Endothelial cell of hepatic sinusoid (primary cell): ENCODE measurements at regions not wholly inside any gene's neighbourhood (a gene's known extent, or its start where the extent isn't known, plus 50 kb on each side); places are given as distances from the start of the nearest gene placed in this dataset.
"Not testable (repeated sequence)": the region's sequence is repeated elsewhere in the genome, so short reads cannot be mapped to it uniquely, and the experiment has no call there.

Experiments
- in situ Hi-C: cut with HindIII; loops from 2 replicates; pipeline ENCODE4 v1.10.0; 2017; ENCODE audit warnings: low sequenced_read_pairs

DNA sequence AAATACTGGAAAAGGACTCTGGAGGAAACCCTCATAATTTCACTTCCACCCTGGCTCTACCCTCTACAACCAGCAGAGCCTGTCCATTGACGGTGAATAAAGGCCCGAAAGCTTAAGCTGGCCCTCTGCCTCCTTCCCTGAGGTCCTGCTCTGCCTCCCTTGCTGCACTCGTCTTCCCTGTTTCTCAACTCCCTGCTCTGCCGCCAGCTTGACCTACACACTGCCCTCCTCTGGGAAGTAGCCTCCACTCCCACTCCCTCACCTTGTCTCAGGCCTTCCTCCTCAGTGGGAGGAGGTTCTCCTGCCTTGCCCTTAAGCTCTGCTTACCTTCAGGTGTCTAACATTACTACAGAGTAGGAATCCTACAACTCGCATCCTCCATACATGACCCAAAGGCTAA lies 608.6 kb upstream of the NR3C2 start:
- in situ Hi-C loops, result no loop called here

DNA sequence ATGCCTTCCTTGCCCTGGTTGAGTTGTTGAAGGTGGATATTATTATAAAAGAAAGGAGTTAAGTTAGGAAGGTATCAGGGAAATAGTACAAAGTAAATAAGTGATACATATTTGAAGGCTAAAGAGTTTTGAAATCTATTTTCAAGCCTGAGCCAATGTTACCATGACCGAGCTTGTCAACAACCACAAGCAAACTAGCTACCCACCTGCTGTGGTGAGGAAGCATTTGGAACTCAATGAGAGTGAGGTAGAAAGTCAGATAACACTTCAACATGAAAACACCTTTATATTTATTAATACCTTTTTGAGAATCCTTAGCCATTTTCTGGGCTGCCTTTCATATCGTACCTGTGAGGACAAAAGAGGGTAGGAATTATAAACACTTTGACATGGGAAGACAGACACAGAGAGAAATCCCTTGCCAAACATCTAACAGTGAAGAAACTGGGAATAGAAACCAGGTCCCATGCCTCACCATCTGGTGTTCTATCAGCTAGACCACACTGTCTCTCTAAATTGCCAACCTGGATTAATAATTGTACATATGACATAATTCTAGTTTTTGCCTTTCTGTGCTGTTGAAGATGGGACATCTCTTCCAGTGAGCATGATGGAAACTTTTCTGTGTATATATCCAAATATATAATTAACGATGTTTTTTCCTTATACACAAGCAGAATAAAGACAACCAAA lies 606.4 kb upstream of the NR3C2 start:
- in situ Hi-C loops, result no loop called here

DNA sequence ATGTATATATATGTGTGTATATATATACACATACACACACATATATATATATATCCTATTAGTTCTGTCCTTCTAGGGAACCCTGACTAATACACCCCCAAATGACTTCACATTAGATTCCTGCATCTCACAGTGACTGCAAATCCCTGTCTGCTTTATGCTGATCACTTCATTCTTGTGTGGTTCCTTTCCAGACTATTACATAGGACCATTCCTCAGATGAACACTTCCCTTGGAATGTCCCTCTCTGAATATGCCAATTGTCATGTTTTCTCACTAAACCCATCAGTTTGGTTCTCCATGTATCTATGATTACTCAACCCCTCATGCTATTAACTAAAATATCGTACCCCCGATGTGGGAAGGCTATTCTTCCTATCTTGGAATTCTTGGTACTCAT lies 605.2 kb upstream of the NR3C2 start:
- in situ Hi-C loops, result no loop called here

DNA sequence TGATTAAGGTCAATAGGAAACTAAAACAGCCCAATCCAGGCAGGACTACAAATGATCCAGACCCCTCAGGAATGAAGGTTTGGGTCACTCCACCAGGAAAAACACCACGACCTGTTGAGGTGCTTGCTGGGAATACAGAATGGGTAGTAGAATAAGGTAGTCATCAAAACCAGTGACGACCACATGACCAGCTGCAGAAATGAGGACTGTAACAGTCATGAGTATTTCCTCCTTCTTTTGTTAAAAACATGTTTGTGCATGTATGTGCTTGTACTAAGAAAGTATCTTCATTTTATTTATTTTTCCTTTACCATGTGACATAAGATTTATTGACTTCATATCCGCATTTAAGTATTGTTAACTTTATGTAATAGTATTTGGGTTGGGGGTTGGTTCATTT lies 603.5 kb upstream of the NR3C2 start:
- in situ Hi-C loops, result no loop called here

DNA sequence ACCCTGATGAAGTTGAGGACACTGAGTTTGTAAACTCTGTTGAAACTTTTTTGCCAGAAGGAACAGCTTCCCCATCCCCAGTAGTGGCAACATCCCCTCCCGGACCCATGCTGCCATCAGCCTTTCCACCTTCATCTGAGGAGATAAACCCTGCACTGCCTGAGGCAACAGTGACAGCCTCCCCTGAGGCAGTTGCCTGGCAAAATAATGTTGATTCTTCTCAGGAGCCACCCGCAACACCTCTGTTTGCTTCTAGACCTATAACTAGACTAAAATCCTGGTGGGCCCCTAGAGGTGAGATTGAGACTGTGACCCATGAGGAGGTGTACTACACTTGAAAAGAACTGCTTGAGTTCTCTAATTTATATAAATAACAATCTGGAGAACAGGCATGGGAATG lies 597.6 kb upstream of the NR3C2 start:
- in situ Hi-C loops, result not testable (repeated sequence)

DNA sequence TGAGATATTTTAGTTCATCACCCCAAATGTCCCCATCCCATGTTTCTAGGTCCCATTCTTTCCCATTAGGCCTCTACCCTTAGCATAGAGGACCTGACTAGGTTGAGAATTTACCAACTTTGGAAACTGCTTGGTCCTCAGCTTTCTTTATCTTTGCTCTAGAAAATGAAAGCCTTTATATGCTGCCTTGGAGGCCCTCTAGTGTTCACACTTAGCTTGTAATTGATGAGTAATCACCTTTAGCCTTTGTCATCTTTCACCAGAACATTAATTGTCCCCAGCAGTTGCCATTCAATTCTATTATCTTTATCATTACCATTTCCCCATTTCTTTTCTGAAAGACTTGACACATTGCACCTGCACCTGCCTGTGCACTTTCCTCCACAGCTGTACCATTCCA lies 589.2 kb upstream of the NR3C2 start:
- in situ Hi-C loops, result no loop called here

DNA sequence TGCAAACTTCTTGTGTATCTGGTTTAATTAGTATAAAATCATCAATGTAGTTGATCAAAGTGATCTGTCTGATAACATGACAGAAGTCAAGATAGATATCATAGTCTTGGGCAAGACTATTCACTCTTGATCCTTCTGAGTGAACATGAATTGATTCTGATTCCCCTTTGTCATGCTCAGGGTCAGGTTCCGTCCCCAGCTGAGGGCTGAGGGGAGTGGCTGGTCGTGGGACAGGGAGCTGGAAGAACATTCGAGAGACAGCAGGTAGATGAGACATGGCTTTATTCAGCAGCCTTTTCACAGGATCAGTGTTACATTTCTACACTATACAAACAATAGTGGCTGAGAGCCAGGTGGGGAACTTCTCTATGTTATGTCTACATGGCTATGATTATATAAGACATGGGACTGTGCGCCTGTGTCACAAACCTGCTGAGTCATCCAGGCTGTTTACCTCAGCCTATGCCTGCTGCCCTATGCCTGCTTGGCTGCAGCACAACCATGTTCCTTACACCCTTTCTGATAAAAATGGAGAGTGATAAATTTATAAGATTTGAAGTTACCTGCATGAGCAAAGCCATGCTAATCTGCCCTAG lies 586.9 kb upstream of the NR3C2 start:
- in situ Hi-C loops, result no loop called here

DNA sequence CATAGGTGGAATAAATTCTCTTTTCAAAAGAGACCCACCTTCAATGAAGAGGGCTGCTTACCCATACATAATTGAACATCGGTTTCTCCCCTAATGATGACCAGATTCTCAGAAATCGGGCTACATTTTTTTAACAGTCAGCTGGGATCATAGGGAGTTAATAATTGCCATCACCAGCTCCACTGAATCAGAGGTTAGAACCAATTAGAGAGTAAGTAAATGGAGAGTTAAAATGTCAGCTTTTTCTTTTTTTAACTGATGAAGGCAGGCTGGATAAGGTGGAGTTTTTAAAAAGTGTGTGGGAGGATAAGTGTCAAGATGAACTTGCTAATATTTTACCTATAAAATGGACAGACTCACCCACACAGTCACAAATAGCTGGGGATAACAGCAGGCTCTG lies 584.5 kb upstream of the NR3C2 start:
- in situ Hi-C loops, result no loop called here

DNA sequence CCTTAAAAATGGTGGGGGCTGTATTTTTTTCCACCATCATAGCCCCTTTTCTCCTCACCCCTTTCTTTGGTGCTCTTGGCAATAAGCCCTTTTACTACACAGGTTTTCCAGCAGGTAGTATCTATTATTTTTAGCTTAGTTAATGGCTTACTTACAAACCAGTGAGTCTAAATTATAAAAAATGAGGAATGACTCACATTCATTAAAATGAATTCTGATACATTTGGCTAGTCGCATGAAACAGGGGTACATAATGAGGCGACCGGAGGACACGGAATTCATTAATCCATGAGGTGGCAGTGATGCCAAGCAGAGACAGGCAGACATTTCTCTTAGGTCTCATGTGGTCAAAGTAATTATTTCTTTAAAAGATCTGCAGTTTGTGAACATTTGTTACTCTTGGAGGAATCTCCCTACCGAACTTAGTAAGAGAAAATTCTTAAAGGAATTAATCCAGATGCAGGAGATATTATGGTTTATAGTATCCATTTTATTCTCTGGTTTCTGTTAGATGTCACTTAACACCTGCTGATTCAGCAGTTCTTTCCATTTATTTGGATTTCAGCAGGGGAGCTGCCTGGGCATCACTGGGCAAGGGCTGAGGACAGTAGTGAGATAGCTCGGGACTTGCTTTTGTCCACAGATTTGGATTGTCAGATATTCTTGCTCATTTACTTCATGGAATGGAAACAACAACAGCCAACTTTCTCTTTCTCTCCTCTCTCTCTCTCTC lies 575.0 kb upstream of the NR3C2 start:
- in situ Hi-C loops, result no loop called here

DNA sequence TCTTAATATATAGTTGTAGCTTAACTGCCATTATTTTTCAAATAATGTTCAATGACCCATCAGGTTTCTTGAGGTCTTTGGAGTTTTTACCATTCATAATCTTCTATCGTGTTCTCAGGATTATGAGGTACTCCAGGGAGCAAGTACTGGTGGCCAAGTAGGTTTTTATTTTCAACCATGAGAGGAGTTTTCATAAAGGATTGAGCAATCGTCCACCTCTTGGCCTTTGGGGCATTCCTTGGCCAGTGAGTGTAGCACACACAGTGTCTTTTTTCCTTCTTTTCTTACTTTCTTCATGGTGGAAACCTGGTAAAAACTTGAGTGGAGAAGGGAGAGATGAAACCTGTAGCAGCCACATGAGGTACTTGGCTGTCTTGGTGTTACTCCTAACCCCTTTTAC lies 567.0 kb upstream of the NR3C2 start:
- in situ Hi-C loops, result no loop called here

DNA sequence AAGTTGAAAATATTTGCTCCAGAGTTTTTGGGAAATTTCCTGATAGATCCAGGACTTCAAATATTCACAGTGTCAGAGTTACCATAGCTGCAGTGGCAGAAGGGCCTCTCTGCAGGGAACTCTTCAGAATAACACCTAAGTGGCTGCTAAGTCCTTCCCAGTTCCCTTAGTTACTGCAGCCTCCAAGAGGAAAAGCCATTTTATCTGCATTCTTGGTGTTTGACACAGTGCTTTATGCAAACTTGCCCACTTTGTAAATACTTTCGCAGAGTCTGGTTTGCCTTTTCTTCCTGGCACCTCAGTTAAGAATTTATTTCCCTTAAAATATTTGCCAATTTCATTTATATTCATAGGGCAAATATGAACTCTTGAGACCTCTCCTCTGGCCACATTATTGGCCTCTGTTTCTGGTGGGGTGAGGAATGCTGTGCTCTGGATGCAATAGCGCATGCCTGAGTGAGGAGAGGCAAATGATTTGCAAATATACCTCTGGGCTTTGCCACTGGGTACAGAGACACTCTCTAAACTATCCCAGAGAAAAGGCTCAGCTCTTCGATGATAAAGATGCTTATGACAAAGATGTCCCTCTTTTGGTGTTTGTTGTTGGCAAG lies 566.3 kb upstream of the NR3C2 start:
- in situ Hi-C loops, result no loop called here

DNA sequence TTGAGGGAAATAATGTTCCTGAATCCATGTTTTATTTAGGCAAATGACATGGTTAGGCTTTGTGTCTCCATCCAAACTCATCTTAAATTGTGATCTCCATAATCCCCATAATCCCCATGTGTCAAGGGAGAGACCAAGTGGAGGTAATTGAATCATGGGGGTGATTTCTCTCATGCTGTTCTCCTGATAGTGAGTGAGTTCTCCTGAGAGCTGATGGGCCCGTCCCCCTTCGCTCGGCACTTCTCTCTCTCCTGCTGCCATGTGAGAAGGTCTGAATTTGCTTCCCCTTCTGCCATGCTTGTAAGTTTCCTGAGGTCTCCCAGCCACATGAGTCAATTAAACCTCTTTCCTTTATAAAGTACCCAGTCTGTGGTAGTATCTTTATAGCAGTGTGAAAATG lies 563.0 kb upstream of the NR3C2 start:
- in situ Hi-C loops, result no loop called here

DNA sequence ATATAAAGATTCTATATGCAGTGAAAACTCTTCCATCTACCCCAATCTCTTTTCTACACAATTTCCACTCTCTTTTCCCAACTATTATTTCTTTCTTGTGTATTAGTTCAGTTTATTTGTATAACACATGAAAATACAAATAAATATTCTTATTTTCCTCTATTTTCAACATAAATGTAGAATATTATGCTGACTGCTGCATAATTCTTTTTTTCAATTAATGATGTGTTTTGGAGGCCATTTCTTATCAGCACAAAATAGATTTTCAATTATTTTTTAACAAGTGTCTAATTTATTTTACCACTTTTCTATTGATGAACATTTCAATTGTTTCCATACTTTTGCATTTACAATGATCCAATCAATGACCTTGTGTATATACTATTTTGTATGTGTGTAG lies 557.7 kb upstream of the NR3C2 start:
- in situ Hi-C loops, result no loop called here

DNA sequence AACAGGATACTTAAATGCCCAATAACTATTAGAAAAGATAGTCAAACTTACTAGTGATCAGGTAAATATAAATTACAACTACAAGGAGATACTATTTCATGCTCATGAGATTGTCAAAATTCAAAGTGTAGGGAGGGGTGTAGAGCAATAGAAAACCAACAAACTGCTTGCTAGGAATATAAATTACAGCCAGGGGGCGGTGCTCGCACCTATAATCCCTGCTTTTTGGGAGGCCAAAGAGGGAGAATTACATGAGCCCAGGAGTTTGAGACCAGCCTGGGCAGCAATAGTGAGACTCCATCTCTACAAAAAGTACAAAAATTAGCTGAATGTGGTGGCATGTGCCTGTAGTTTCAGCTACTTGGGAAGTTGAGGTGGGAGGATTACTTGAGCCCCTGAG lies 556.5 kb upstream of the NR3C2 start:
- in situ Hi-C loops, result no loop called here

DNA sequence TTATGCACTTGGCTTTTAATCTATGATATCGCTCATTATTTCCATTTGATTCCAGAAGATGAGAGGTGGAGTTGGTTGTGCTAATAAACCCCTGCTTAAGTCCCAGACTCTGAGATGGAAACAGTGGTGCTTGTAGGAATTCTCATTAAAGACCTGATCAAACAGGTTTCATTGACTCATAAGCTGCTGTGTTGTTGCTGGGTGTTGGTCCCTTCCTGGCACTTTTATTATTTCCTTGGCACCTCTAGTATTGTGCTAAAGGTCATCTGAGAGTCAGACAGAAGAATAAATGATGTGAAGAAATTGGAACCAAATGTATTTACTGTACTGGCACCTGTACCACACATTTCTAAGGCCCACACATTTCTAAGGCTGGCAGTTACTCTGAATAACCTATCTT lies 544.7 kb upstream of the NR3C2 start:
- in situ Hi-C loops, result no loop called here

DNA sequence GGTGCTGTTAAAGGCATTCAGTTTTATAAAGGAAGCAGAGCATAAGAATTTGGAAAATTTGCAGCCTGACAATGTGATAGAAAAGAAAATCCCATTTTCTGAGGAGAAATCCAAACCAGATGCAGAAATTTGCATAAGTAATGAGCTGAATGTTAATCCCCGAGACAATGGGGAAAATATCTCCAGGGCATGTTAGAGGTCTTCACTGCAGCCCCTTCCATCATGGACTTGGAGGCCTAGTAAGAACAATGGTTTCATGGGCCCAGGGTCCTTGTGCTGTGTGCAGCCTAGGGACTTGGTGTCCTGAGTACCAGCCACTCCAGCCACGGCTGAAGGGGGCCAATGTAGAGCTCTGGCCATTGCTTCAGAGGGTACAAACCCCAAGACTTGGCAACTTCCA lies 542.7 kb upstream of the NR3C2 start:
- in situ Hi-C loops, result no loop called here

DNA sequence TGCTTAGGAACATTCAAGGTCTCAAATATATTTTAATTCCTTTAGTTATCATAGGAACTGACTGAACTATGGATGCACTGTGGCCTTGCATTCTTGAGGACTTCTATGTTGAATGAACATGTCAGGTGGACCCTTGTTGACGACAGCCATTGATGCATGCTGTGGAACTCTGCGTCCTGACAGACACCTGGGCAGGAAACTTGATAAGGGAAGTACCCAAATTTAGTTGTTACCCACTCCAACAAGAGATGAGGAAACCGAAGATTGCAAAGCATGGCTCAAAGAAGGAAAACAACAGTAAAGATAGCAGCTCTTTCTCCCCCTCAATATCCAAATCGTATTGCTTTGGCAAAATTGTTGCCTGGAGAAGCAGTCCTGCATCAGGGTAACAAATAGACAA lies 540.0 kb upstream of the NR3C2 start:
- in situ Hi-C loops, result no loop called here

DNA sequence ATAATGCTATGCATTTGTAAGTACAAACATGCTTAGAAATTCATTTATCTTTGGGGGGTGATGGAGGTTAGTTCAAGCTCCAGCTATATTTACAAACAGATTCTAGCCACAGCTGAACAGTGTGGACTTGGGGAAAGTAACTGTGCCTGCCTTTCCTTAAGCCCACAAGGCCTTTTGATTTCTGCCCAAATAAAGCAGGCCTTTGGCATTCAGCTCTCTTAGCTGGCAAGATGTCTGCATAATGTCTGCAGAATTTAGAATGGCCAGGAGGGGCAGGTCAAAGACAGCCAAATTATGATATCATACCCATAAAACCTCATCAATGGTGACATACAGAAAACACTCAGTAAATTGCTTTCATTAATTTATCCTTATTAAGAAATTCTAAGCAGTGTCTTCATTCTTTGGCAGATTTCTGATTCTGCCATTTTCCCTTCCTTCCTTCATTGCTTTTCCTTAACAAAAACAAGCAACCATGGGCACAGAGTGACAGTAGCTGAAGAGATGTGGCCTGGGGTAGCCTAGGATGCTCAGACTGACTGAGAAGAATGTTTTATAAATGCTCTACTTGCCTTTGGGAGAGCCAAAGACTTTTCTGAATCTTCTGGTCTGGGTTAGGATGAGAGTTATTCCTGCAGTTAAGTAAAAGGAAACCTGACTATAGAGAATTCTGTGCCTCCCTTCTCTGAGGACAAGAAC lies 538.7 kb upstream of the NR3C2 start:
- in situ Hi-C loops, result no loop called here

DNA sequence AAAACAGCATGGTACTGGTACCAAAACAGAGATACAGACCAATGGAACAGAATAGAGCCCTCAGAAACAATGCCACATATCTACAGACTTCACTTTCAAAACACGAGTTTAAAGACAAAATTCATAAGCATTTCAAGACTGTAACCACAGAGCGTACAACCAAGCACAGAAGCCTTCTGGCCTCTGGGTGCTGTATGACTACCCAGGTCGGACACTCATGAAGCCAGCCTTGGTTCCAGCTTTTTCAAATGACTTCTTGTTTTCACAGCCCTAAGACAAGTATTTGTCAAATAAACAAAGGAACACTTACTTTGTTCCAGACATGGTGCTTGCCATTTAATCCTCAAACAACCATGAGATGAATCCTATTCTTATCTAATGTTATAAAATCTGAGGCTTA lies 536.1 kb upstream of the NR3C2 start:
- in situ Hi-C loops, result no loop called here

DNA sequence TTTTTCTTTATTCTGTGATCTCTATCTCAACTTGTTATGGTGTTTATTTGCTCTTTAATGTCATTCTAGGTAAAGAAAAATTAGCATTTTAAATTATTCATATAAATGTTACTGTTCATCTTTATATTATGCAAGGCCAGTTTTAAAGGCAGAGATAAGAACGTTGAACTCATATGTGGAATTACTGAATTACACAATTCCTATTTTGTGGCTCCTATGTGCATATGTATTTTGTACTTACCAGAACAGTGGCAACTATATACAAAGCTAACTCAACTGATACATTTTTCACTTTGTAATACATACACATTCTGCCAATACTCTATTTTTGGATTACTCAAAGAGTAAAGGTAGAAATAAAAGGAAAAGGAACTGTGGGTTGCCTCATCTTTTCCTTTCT lies 533.2 kb upstream of the NR3C2 start:
- in situ Hi-C loops, result no loop called here

DNA sequence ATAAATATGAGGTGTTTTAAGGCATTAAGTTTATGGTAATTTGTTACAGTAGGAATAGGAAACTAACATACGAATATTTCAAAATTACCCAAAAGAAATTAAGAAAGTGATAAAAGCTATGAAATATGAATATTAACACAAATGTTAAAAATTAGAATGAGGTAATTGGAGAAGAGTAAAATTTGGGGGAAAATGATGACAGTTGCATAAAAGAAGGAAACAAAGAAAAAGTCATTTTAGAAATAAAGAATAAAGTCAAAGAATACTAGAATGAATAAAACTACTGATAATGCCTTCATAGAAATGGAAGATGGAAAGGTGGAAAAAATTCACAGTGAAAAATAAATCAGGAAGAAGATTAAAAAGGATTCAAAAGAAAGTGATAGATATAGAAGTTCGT lies 522.9 kb upstream of the NR3C2 start:
- in situ Hi-C loops, result no loop called here
